Breast epithelium (tissue), 4 donors: ENCODE measurements at regions not wholly inside any gene's neighbourhood (a gene's known extent, or its start where the extent isn't known, plus 50 kb on each side); places are given as distances from the start of the nearest gene placed in this dataset.

Source experiments
- DNase-seq, 2 donors: peaks; one replicate each; pipeline ENCODE4 v3.0.0-alpha.2; 2019; ENCODE audit warnings: low spot score in 2 of 2
- H3K27ac ChIP-seq, 2 donors: fragments of 200-600 bp; sonication (generic) in 1 of 2; one replicate each; pipeline ENCODE4 v1.5.1; 2016 to 2019; ENCODE audit warnings: mild to moderate bottlenecking in 1 of 2
- H3K27me3 ChIP-seq, 2 donors: fragments of 200-600 bp; sonication (generic) in 1 of 2; one replicate each; pipeline versions ENCODE4 v1.5.1 to v1.6.0; 2017 to 2019; ENCODE audit warnings: control low read depth in 1 of 2, mild to moderate bottlenecking in 1 of 2
- H3K36me3 ChIP-seq: fragments of 200-600 bp; one replicate; pipeline ENCODE4 v1.5.1; 2019
- H3K4me1 ChIP-seq, 2 donors: fragments of 200-600 bp; sonication (generic); one replicate each; pipeline ENCODE4 v1.5.1; 2016 to 2019; ENCODE audit warnings: control low read depth in 1 of 2
- H3K4me3 ChIP-seq, 3 donors: fragments of 200-600 bp; sonication (generic); 1 replicate in 2 of 3; 2 replicates in 1 of 3; pipeline ENCODE4 v1.5.1; 2016 to 2019; ENCODE audit warnings: mild to moderate bottlenecking in 3 of 3, moderate library complexity in 2 of 3
- H3K9me3 ChIP-seq, 2 donors: fragments of 200-600 bp; sonication (generic) in 1 of 2; one replicate each; pipeline ENCODE4 v1.5.1; 2016 to 2019; ENCODE audit warnings: control low read depth in 1 of 2
- CTCF ChIP-seq, 3 donors: fragments of 450-650 bp; IDR thresholded peaks; one replicate each; pipeline ENCODE4 v1.5.1; 2016 to 2017; ENCODE audit warnings: antibody characterized with exemption in 3 of 3, mild to moderate bottlenecking in 3 of 3, moderate library complexity in 3 of 3
- POLR2A ChIP-seq: fragments of 450-650 bp; IDR thresholded peaks from one replicate; pipeline ENCODE4 v1.6.1; 2016; ENCODE audit warnings: antibody characterized with exemption, mild to moderate bottlenecking, moderate library complexity
- POLR2AphosphoS5 ChIP-seq, 3 donors: sonication (generic); formaldehyde crosslinking; IDR thresholded peaks; one replicate each; pipeline ENCODE4 v1.6.1; 2017; ENCODE audit warnings: antibody characterized with exemption in 3 of 3
- intact Hi-C: fragments of 100-400 bp; cut with DNase I; formaldehyde crosslinking; loops from one replicate; pipeline ENCODE4 v1.15.1; 2023; ENCODE audit warnings: low total_unique reads

GRCh38 chr6:68038815-68039408, 596.2 kb upstream of the ADGRB3 start:
- no peak overlapping the region for H3K27ac ChIP-seq

DNA sequence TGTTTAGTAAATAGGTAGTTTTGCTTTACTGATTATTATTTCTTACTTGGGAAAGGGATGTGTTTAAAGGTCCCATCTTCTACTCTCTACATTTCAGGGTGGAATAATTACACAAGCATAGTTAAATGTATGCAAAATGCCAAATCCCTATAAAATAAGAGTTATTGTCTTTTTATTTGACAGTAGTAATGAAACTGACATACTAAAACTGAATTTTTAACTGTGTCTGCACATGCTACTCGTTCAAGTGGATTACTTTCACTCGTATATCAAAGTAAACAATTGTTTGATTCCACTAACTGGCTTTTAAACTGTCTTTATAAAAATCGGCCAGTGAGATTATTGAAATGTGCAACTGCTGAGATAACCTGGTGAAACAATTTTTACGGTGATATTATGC, 602.9 kb upstream of the ADGRB3 start:
- Histone ChIP-seq H3K27me3 (no peaks in the 10 kb centered on the region), H3K36me3 (no peaks in the 10 kb centered on the region), H3K4me1 (no peaks in the 10 kb centered on the region), H3K9me3 (no peaks in the 10 kb centered on the region), H3K4me3 (no peak overlapping the region), H3K27ac (no peak overlapping the region)
- TF ChIP-seq POLR2AphosphoS5 (IDR thresholded peaks at IDR 0.05) (no peak), CTCF (IDR thresholded peaks at IDR 0.05) (no peak)
- intact Hi-C loops = no loop called here
- DNase-seq = no peak

More at GRCh38 chr6:68038815-68039408, 596.2 kb upstream of the ADGRB3 start:
- no peaks in the 10 kb centered on the region for H3K4me1 ChIP-seq
- DNase-seq = no peak
- no peaks in the 10 kb centered on the region for H3K27me3 ChIP-seq
- no peaks in the 10 kb centered on the region for H3K36me3 ChIP-seq
- H3K4me3 ChIP-seq = no peak overlapping the region
- intact Hi-C loops = no loop called here
- H3K9me3 ChIP-seq = no peaks in the 10 kb centered on the region
- TF ChIP-seq POLR2AphosphoS5 (IDR thresholded peaks at IDR 0.05) (no peak), POLR2A (no peak), CTCF (IDR thresholded peaks at IDR 0.05) (no peak)

GRCh38 chr6:68031054-68031453, 604.0 kb upstream of the ADGRB3 start:
- no peak overlapping the region for H3K27ac ChIP-seq
- intact Hi-C loops = no loop called here

DNA sequence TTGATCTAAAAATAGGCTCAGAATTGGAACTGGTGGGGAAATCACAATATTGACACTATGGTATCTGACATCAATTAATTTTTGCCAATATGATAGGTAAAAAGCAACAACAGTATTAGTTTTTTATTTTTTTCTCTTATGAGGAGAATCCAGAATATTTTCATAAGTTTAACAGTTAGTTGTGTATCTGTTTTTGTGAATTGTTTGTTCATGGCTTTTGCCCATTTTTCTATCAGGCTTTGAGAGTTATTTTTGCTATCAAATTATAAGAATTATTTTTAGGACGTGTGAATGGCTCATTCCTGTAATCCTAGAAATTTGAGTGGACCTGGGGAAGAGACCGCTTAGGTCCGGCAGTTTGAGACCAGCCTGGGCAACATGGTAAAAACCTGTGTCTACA, 608.6 kb upstream of the ADGRB3 start:
- Histone ChIP-seq H3K4me1 (no peaks in the 10 kb centered on the region), H3K4me3 (no peak overlapping the region), H3K27ac (no peak overlapping the region), H3K36me3 (no peaks in the 10 kb centered on the region), H3K27me3 (no peaks in the 10 kb centered on the region), H3K9me3 (no peaks in the 10 kb centered on the region)
- DNase-seq = no peak
- TF ChIP-seq POLR2A (no peak), CTCF (IDR thresholded peaks at IDR 0.05) (no peak), POLR2AphosphoS5 (IDR thresholded peaks at IDR 0.05) (no peak)
- intact Hi-C loops = no loop called here

More at GRCh38 chr6:68031054-68031453, 604.0 kb upstream of the ADGRB3 start:
- Histone ChIP-seq H3K36me3 (no peaks in the 10 kb centered on the region), H3K9me3 (no peaks in the 10 kb centered on the region), H3K4me3 (no peak overlapping the region), H3K27me3 (no peaks in the 10 kb centered on the region), H3K4me1 (no peaks in the 10 kb centered on the region)
- TF ChIP-seq POLR2AphosphoS5 (IDR thresholded peaks at IDR 0.05) (no peak), POLR2A (no peak), CTCF (IDR thresholded peaks at IDR 0.05) (no peak)
- DNase-seq = no peak

DNA sequence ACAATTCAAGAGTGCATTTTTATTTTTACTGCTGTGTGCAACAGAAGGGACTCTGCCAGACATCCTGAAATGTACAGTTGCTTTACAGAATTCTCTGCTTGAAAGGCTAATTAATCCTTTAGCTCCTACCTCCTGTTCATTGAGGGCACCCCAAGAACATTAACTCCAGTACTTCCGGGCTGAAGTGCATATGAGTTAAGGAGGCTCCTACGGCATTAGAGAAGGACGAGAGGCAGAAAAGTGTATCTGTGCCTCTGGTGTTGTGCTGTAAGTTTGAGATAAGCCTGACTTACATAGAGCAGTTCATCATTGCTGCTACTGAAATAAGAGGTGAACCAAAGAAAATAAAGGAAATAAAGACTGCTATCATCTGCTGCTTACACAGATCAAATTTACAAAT, 609.3 kb upstream of the ADGRB3 start:
- H3K27ac ChIP-seq = no peak overlapping the region
- no peaks in the 10 kb centered on the region for H3K4me1 ChIP-seq
- H3K36me3 ChIP-seq = no peaks in the 10 kb centered on the region
- DNase-seq = no peak
- no peaks in the 10 kb centered on the region for H3K27me3 ChIP-seq
- no peak for TF ChIP-seq POLR2AphosphoS5 (IDR thresholded peaks at IDR 0.05)
- TF ChIP-seq POLR2A = no peak
- TF ChIP-seq CTCF (IDR thresholded peaks at IDR 0.05) = no peak
- intact Hi-C loops = no loop called here
- no peak overlapping the region for H3K4me3 ChIP-seq
- H3K9me3 ChIP-seq = no peaks in the 10 kb centered on the region
